WTC11 (cell line): ENCODE measurements at regions not wholly inside any gene's neighbourhood (a gene's known extent, or its start where the extent isn't known, plus 50 kb on each side); places are given as distances from the start of the nearest gene placed in this dataset.
"Not testable (repeated sequence)": the region's sequence is repeated elsewhere in the genome, so short reads cannot be mapped to it uniquely, and the experiment has no call there.

Source experiments
- ATAC-seq: fragments of 200-7000 bp; cut with Tn5 transposase; 2 replicates; pipeline ENCODE4 v1.10.0; 2021; ENCODE audit warnings: mild to moderate bottlenecking, moderate library complexity
- CTCF ChIA-PET: fragments of 300-600 bp; sonication (Branson Sonifier 250); formaldehyde crosslinking; loops from one replicate; lab custom pipeline; 2021; ENCODE audit warnings: antibody characterized with exemption; lab: Charles Lee
- POLR2A ChIA-PET: fragments of 350-600 bp; sonication (Branson Sonifier 250); formaldehyde crosslinking; loops from one replicate; lab custom pipeline; 2021; ENCODE audit warnings: antibody characterized with exemption; lab: Charles Lee
- DNase-seq: peaks from one replicate; pipeline ENCODE4 v3.0.0; 2021; ENCODE audit warnings: low spot score
- H3K27ac Mint-ChIP-seq: 2 replicates; pipeline ENCODE4 v1.8.0; 2021; ENCODE audit warnings: mixed read lengths
- H3K27me3 Mint-ChIP-seq: 2 replicates; pipeline ENCODE4 v1.8.0; 2021; ENCODE audit warnings: low read depth, mild to moderate bottlenecking, moderate library complexity, mixed read lengths
- H3K36me3 Mint-ChIP-seq: 2 replicates; pipeline ENCODE4 v1.8.0; 2021; ENCODE audit warnings: mixed read lengths
- H3K4me1 Mint-ChIP-seq: 2 replicates; pipeline ENCODE4 v1.8.0; 2022; ENCODE audit warnings: mixed read lengths
- H3K4me3 Mint-ChIP-seq: 2 replicates; pipeline ENCODE4 v1.8.0; 2021; ENCODE audit warnings: mild to moderate bottlenecking, moderate library complexity, mixed read lengths
- H3K9me3 Mint-ChIP-seq: 2 replicates; pipeline ENCODE4 v1.8.0; 2021; ENCODE audit warnings: mixed read lengths
- CREM ChIP-seq: sonication (generic); formaldehyde crosslinking; IDR thresholded peaks from 2 replicates; pipeline ENCODE4 v1.8.1; 2022; ENCODE audit warnings: mild to moderate bottlenecking, missing genetic modification reagents, moderate library complexity
- ELF4 ChIP-seq: sonication (generic); formaldehyde crosslinking; IDR thresholded peaks from 2 replicates; pipeline ENCODE4 v1.8.1; 2022; ENCODE audit warnings: low read depth, mild to moderate bottlenecking, moderate library complexity, missing genetic modification reagents
- FOXJ3 ChIP-seq: sonication (generic); formaldehyde crosslinking; IDR thresholded peaks from 2 replicates; pipeline ENCODE4 v1.9.0; 2021; ENCODE audit warnings: missing genetic modification reagents, mild to moderate bottlenecking, borderline replicate concordance
- FOXP1 ChIP-seq: sonication (generic); formaldehyde crosslinking; IDR thresholded peaks from 2 replicates; pipeline ENCODE4 v1.8.0; 2022; ENCODE audit warnings: missing genetic modification reagents, mild to moderate bottlenecking, moderate library complexity, borderline replicate concordance
- GRHL2 ChIP-seq: fragments of 250-450 bp; sonication (Bioruptor Pico); IDR thresholded peaks from 2 replicates; pipeline ENCODE4 v1.8.0; 2022; ENCODE audit warnings: mild to moderate bottlenecking, moderate library complexity; ENCODE audit not compliant: insufficient replicate concordance, severe bottlenecking
- GTF2I ChIP-seq: fragments of 250-450 bp; sonication (Bioruptor Pico); conservative IDR thresholded peaks from 2 replicates; pipeline ENCODE4 v1.4.0; 2021; ENCODE audit warnings: mild to moderate bottlenecking
- IRF2 ChIP-seq: sonication (generic); formaldehyde crosslinking; IDR thresholded peaks from 2 replicates; pipeline ENCODE4 v1.8.0; 2022; ENCODE audit warnings: low read depth, missing genetic modification reagents, borderline replicate concordance
- JAZF1 ChIP-seq: fragments of 250-450 bp; sonication (Bioruptor Pico); IDR thresholded peaks from 2 replicates; pipeline ENCODE4 v1.9.0; 2021; ENCODE audit warnings: moderate library complexity, mild to moderate bottlenecking, inconsistent platforms
- NR2C2 ChIP-seq: sonication (generic); formaldehyde crosslinking; IDR thresholded peaks from 2 replicates; pipeline ENCODE4 v1.8.0; 2022; ENCODE audit warnings: mild to moderate bottlenecking, missing genetic modification reagents
- NR3C1 ChIP-seq: sonication (generic); formaldehyde crosslinking; conservative IDR thresholded peaks from 2 replicates; pipeline ENCODE4 v1.8.1; 2023; ENCODE audit warnings: low read depth, mild to moderate bottlenecking, missing genetic modification reagents
- RORB ChIP-seq: fragments of 250-450 bp; sonication (Bioruptor Pico); IDR thresholded peaks from 2 replicates; pipeline ENCODE4 v1.9.0; 2021; ENCODE audit warnings: mild to moderate bottlenecking
- ZBTB21 ChIP-seq: sonication (generic); formaldehyde crosslinking; IDR thresholded peaks from 2 replicates; pipeline ENCODE4 v1.8.1; 2023; ENCODE audit warnings: mild to moderate bottlenecking, missing genetic modification reagents, borderline replicate concordance
- ZNF138 ChIP-seq: sonication (generic); formaldehyde crosslinking; conservative IDR thresholded peaks from 2 replicates; pipeline ENCODE4 v1.8.1; 2022; ENCODE audit warnings: mild to moderate bottlenecking, moderate library complexity, missing genetic modification reagents
- ZNF232 ChIP-seq: sonication (generic); formaldehyde crosslinking; IDR thresholded peaks from 2 replicates; pipeline ENCODE4 v1.8.0; 2022; ENCODE audit warnings: mild to moderate bottlenecking, missing genetic modification reagents
- TF ChIP-seq, protein P1 (sequence below): sonication (generic); formaldehyde crosslinking; IDR thresholded peaks from 2 replicates; pipeline ENCODE4 v1.8.0; 2022; ENCODE audit warnings: missing genetic modification reagents
- TF ChIP-seq, protein P2 (sequence below): sonication (generic); formaldehyde crosslinking; IDR thresholded peaks from 2 replicates; pipeline ENCODE4 v1.8.1; 2022; ENCODE audit warnings: mild to moderate bottlenecking, moderate library complexity, missing genetic modification reagents
- TF ChIP-seq, protein P3 (sequence below): fragments of 250-450 bp; sonication (Bioruptor Pico); IDR thresholded peaks from 2 replicates; pipeline ENCODE4 v2.1.2; 2022; ENCODE audit warnings: mild to moderate bottlenecking, moderate library complexity
- TF ChIP-seq, protein P4 (sequence below): sonication (generic); formaldehyde crosslinking; IDR thresholded peaks from 2 replicates; pipeline ENCODE4 v1.8.0; 2022; ENCODE audit warnings: mild to moderate bottlenecking, missing genetic modification reagents
- TF ChIP-seq, protein P5 (sequence below): fragments of 250-450 bp; sonication (Bioruptor Pico); IDR thresholded peaks from 2 replicates; pipeline ENCODE4 v1.9.0; 2021; ENCODE audit warnings: mild to moderate bottlenecking

DNA sequence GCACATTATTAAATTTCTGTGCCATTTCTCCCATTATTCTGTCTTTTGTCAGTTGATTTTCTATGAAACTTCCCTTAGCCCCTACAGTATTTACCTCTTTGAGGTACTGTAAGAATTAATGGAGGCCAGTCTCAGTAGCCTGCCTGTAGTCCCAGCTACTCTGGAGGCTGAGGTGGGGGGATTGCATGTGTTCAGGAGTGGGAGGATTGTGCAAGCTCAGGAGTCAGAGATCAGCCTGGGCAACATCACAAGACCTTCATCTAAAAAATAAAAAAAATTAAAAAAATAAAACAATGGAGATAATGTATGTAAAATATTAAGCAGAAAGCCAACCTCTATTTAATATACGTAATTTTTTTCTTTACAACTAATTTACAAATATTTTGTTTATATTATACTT, 77.8 kb downstream of the OR2B2 start:
- DNase-seq (no peak), ATAC-seq (no peak)
- Mint-ChIP-seq H3K4me1 (peaks cover 35% of the 10 kb centered on the region), H3K36me3 (peaks cover 10% of the 10 kb centered on the region), H3K27me3 (no peaks in the 10 kb centered on the region), H3K4me3 (no peak overlapping the region), H3K27ac (peak overlapping the region; percentile 15; the same call in 1 of the 2 replicates), H3K9me3 (peaks cover 1% of the 10 kb centered on the region; the same call in 1 of the 2 replicates)
- no peak for TF ChIP-seq NR3C1
- TF ChIP-seq RORB (CRISPR knock-in tag), result no peak
- TF ChIP-seq FOXP1 (CRISPR knock-in tag), result no peak
- TF ChIP-seq GRHL2, result no peak
- TF ChIP-seq ZNF232 (CRISPR knock-in tag), result no peak
- TF ChIP-seq JAZF1, result no peak
- TF ChIP-seq, protein P1, sequence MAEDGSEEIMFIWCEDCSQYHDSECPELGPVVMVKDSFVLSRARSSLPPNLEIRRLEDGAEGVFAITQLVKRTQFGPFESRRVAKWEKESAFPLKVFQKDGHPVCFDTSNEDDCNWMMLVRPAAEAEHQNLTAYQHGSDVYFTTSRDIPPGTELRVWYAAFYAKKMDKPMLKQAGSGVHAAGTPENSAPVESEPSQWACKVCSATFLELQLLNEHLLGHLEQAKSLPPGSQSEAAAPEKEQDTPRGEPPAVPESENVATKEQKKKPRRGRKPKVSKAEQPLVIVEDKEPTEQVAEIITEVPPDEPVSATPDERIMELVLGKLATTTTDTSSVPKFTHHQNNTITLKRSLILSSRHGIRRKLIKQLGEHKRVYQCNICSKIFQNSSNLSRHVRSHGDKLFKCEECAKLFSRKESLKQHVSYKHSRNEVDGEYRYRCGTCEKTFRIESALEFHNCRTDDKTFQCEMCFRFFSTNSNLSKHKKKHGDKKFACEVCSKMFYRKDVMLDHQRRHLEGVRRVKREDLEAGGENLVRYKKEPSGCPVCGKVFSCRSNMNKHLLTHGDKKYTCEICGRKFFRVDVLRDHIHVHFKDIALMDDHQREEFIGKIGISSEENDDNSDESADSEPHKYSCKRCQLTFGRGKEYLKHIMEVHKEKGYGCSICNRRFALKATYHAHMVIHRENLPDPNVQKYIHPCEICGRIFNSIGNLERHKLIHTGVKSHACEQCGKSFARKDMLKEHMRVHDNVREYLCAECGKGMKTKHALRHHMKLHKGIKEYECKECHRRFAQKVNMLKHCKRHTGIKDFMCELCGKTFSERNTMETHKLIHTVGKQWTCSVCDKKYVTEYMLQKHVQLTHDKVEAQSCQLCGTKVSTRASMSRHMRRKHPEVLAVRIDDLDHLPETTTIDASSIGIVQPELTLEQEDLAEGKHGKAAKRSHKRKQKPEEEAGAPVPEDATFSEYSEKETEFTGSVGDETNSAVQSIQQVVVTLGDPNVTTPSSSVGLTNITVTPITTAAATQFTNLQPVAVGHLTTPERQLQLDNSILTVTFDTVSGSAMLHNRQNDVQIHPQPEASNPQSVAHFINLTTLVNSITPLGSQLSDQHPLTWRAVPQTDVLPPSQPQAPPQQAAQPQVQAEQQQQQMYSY (CRISPR knock-in tag), result no peak
- TF ChIP-seq, protein P2, sequence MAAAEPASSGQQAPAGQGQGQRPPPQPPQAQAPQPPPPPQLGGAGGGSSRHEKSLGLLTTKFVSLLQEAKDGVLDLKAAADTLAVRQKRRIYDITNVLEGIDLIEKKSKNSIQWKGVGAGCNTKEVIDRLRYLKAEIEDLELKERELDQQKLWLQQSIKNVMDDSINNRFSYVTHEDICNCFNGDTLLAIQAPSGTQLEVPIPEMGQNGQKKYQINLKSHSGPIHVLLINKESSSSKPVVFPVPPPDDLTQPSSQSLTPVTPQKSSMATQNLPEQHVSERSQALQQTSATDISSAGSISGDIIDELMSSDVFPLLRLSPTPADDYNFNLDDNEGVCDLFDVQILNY (CRISPR knock-in tag), result no peak
- no peak for TF ChIP-seq GTF2I
- no peak for TF ChIP-seq ZBTB21
- TF ChIP-seq, protein P3, sequence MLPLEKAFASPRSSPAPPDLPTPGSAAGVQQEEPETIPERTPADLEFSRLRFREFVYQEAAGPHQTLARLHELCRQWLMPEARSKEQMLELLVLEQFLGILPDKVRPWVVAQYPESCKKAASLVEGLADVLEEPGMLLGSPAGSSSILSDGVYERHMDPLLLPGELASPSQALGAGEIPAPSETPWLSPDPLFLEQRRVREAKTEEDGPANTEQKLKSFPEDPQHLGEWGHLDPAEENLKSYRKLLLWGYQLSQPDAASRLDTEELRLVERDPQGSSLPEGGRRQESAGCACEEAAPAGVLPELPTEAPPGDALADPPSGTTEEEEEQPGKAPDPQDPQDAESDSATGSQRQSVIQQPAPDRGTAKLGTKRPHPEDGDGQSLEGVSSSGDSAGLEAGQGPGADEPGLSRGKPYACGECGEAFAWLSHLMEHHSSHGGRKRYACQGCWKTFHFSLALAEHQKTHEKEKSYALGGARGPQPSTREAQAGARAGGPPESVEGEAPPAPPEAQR (CRISPR knock-in tag), result no peak
- TF ChIP-seq ZNF138 (CRISPR knock-in tag), result no peak
- TF ChIP-seq, protein P4, sequence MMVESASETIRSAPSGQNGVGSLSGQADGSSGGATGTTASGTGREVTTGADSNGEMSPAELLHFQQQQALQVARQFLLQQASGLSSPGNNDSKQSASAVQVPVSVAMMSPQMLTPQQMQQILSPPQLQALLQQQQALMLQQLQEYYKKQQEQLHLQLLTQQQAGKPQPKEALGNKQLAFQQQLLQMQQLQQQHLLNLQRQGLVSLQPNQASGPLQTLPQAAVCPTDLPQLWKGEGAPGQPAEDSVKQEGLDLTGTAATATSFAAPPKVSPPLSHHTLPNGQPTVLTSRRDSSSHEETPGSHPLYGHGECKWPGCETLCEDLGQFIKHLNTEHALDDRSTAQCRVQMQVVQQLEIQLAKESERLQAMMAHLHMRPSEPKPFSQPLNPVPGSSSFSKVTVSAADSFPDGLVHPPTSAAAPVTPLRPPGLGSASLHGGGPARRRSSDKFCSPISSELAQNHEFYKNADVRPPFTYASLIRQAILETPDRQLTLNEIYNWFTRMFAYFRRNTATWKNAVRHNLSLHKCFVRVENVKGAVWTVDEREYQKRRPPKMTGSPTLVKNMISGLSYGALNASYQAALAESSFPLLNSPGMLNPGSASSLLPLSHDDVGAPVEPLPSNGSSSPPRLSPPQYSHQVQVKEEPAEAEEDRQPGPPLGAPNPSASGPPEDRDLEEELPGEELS (CRISPR knock-in tag), result no peak
- TF ChIP-seq, protein P5, sequence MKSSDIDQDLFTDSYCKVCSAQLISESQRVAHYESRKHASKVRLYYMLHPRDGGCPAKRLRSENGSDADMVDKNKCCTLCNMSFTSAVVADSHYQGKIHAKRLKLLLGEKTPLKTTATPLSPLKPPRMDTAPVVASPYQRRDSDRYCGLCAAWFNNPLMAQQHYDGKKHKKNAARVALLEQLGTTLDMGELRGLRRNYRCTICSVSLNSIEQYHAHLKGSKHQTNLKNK (CRISPR knock-in tag), result no peak
- TF ChIP-seq IRF2 (CRISPR knock-in tag), result no peak
- TF ChIP-seq FOXJ3 (CRISPR knock-in tag), result no peak
- no peak for TF ChIP-seq CREM
- no peak for TF ChIP-seq ELF4 (CRISPR knock-in tag)
- no peak for TF ChIP-seq NR2C2 (CRISPR knock-in tag)
- POLR2A ChIA-PET, result interaction anchor here (1.7 to 11.2 kb wide), 5 partner anchors 23 to 701 kb away, joined by 4 to 729 read pairs (median 203); a partner anchor contains a TSS
- CTCF ChIA-PET, result interaction anchor here (1.1 to 1.4 kb wide), 2 partner anchors 36 to 60 kb away, joined by 4 to 5 read pairs; no protein-coding TSS in a partner anchor

DNA sequence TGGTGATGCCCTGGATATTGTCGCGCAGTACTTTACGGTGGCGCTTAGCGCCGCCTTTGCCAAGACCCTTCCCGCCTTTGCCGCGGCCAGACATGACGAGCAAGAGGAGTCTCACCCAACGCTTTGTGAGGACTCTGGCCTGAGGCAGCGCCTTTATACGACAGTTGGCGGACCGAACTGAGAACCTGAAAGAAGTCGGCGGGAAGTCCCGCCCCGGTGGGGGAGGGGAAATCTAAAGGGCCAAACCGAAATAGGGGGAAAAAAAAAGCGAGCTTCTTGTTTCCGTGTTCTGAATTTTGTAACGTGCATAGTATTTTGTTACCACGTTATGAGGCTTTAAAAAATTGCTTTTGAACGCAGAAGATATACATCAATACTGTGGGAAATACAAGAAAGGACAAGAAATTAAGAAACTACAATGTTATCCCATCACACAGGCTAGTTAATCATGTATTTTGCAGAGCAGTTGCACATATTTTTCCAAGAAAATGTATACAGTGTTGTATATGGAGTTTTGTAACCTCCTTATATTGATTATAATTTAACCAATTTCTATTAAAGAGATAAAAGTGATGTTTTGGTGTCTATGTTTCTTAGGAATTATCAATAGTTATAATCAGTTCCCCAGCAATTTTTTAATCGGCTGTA, 80.6 kb downstream of the OR2B2 start:
- H3K9me3 Mint-ChIP-seq, H3K27me3 Mint-ChIP-seq, CTCF ChIA-PET: not testable (repeated sequence)
- ATAC-seq (peak; percentile 76), DNase-seq (peak; percentile 78)
- POLR2A ChIA-PET, result interaction anchor here (0.7 to 11.2 kb wide), 12 partner anchors 14 to 63 kb away, joined by 3 to 729 read pairs (median 28); a partner anchor contains a TSS
- H3K4me3 Mint-ChIP-seq, result peak overlapping the region; percentile 97
- peaks cover 22% of the 10 kb centered on the region for H3K36me3 Mint-ChIP-seq
- peak overlapping the region; percentile 99 for H3K27ac Mint-ChIP-seq
- peaks cover 35% of the 10 kb centered on the region for H3K4me1 Mint-ChIP-seq
